K562 (cell line): ENCODE measurements at regions not wholly inside any gene's neighbourhood (a gene's known extent, or its start where the extent isn't known, plus 50 kb on each side); places are given as distances from the start of the nearest gene placed in this dataset.

Experiments used
- ATAC-seq: fragments of 200-7000 bp; cut with Tn5 transposase; 3 replicates; pipeline ENCODE4 v1.9.1; 2020; ENCODE audit warnings: moderate library complexity
- BruUV-seq: library from RNA; stranded (reverse); fragments of 400-500 nt; replicated peaks from 2 replicates; lab custom pipeline; 2021; lab: Mats Ljungman, UMichigan
- CTCF ChIA-PET: fragments of 300-600 bp; formaldehyde crosslinking; extraction: SDS; loops from one replicate; lab custom pipeline; 2021; ENCODE audit warnings: low intra/inter-chr PET ratio; lab: Yijun Ruan, JAX
- POLR2A ChIA-PET: fragments of 300-600, 350-650 bp; sonication (Branson Sonifier 250); formaldehyde crosslinking; extraction: SDS; loops from one replicate; lab custom pipeline; 2021; ENCODE audit warnings: antibody characterized with exemption, inconsistent platforms; lab: Yijun Ruan, JAX
- DNase-seq, 4 experiments: peaks; one replicate each; pipeline versions ENCODE4 v3.0.0 to v3.0.0-alpha.2; 2011 to 2018; ENCODE audit warnings: low spot score in 3 of 4, mixed read lengths in 3 of 4; ENCODE audit errors: extremely low read depth in 1 of 4
- FAIRE-seq: peaks from 2 replicates; lab custom pipeline; 2011; peaks lifted over from hg19 to GRCh38; lab: Jason Lieb, UNC
- H2AFZ ChIP-seq: 2 replicates; pipeline ENCODE4 v1.6.0; 2011; ENCODE audit warnings: low read depth, low read length, control low read depth, inconsistent platforms
- H3K27ac ChIP-seq: fragments of 200-600 bp; 3 replicates; pipeline ENCODE4 v1.8.0; 2011; ENCODE audit warnings: low read depth, mild to moderate bottlenecking, control low read depth, inconsistent platforms, low read length, moderate library complexity, mixed read lengths; ENCODE audit errors: extremely low read depth
- H3K27me3 ChIP-seq, 2 experiments: fragments of 300-600 bp in 1 of 2; 2 replicates in 1 of 2; 3 replicates in 1 of 2; pipeline versions ENCODE4 v1.6.0 to v1.8.0; 2011; ENCODE audit warnings: inconsistent platforms in 2 of 2, low read length in 2 of 2, mild to moderate bottlenecking in 1 of 2, mixed read lengths in 1 of 2, moderate library complexity in 1 of 2; ENCODE audit not compliant: control insufficient read depth in 2 of 2, insufficient read depth in 2 of 2
- H3K36me3 ChIP-seq: fragments of 300-600 bp; 3 replicates; pipeline ENCODE4 v1.8.0; 2011; ENCODE audit warnings: mild to moderate bottlenecking, low read length, inconsistent platforms; ENCODE audit not compliant: control insufficient read depth, insufficient read depth
- H3K4me1 ChIP-seq, 2 experiments: fragments of 200-600 bp in 1 of 2; replicated peaks in 1 of 2; 2 replicates in 1 of 2; 3 replicates in 1 of 2; pipeline versions ENCODE4 v1.5.1 to v1.8.0; 2011; ENCODE audit warnings: inconsistent platforms in 2 of 2, low read length in 2 of 2, mild to moderate bottlenecking in 1 of 2, mixed read lengths in 1 of 2, moderate library complexity in 1 of 2; ENCODE audit not compliant: control insufficient read depth in 2 of 2, insufficient read depth in 2 of 2
- H3K4me2 ChIP-seq: 2 replicates; pipeline ENCODE4 v1.6.1; 2011; ENCODE audit warnings: low read length, control low read depth, inconsistent platforms, mixed read lengths; ENCODE audit not compliant: insufficient read depth
- H3K4me3 ChIP-seq: fragments of 200-600 bp; sonication (generic), shearing (Covaris generic); 2 replicates; pipeline ENCODE4 v1.5.1; 2016; ENCODE audit warnings: control low read depth, inconsistent platforms
- H3K79me2 ChIP-seq: fragments of 200-600 bp; 3 replicates; pipeline ENCODE4 v1.8.0; 2011; ENCODE audit warnings: low read length, inconsistent platforms; ENCODE audit not compliant: control insufficient read depth, insufficient read depth
- H3K9ac ChIP-seq, 2 experiments: 2 replicates each; pipeline versions ENCODE4 v1.6.0 to v1.6.1; 2011; ENCODE audit warnings: low read depth in 2 of 2, low read length in 2 of 2, control low read depth in 1 of 2, inconsistent platforms in 1 of 2, mild to moderate bottlenecking in 1 of 2, mixed read lengths in 1 of 2; ENCODE audit not compliant: insufficient read depth in 1 of 2
- H3K9me1 ChIP-seq: one replicate; pipeline ENCODE4 v1.6.0; 2011; ENCODE audit warnings: inconsistent platforms, mild to moderate bottlenecking, low read length, moderate library complexity; ENCODE audit not compliant: control insufficient read depth, insufficient read depth
- H3K9me3 ChIP-seq: replicated peaks from 2 replicates; pipeline ENCODE4 v1.5.1; 2011; ENCODE audit warnings: low read depth, low read length, inconsistent platforms; ENCODE audit not compliant: control insufficient read depth, insufficient read depth
- H4K20me1 ChIP-seq: replicated peaks from 2 replicates; pipeline ENCODE4 v1.6.1; 2011; ENCODE audit warnings: low read length, inconsistent platforms, mixed read lengths; ENCODE audit not compliant: control insufficient read depth, insufficient read depth
- ARID2 ChIP-seq: fragments of 450-650 bp; IDR thresholded peaks from 2 replicates; pipeline ENCODE4 v1.6.1; 2017; ENCODE audit warnings: antibody characterized with exemption, mild to moderate bottlenecking
- HLTF ChIP-seq: fragments of 450-650 bp; IDR thresholded peaks from 2 replicates; pipeline ENCODE4 v1.6.1; 2016
- JUNB ChIP-seq: fragments of 450-650 bp; formaldehyde crosslinking; conservative IDR thresholded peaks from 2 replicates; pipeline ENCODE4 v1.4.0; 2020; ENCODE audit warnings: mild to moderate bottlenecking
- MITF ChIP-seq: IDR thresholded peaks from 2 replicates; pipeline ENCODE4 v1.6.1; 2014; ENCODE audit warnings: antibody characterized with exemption
- PHB ChIP-seq: fragments of 250-450 bp; sonication (Bioruptor Pico); IDR thresholded peaks from 2 replicates; pipeline ENCODE4 v1.5.0; 2021
- SMC3 ChIP-seq: conservative IDR thresholded peaks from 2 replicates; pipeline ENCODE4 v1.6.1; 2011; ENCODE audit warnings: low read depth, low read length, improper control_type of control experiment; ENCODE audit not compliant: insufficient read depth
- TRIM24 ChIP-seq, 2 experiments: fragments of 450-650 bp; IDR thresholded peaks; 2 replicates each; pipeline ENCODE4 v1.6.1; 2016
- ZKSCAN8 ChIP-seq: fragments of 200-800 bp; sonication (Bioruptor generic); IDR thresholded peaks from 2 replicates; pipeline ENCODE4 v1.6.1; 2016; ENCODE audit warnings: missing genetic modification characterization, missing compliant biosample characterization
- WGBS: fragments of 100-300 bp; shearing (Covaris generic); methylation state at CpG from one replicate; pipeline ENCODE4 v1.1.6; 2016; ENCODE audit warnings: low coverage, mixed read lengths; ENCODE audit not compliant: insufficient coverage; ENCODE audit errors: missing lambda C conversion rate; 5-methylcytosine and 5-hydroxymethylcytosine counted together
- in situ Hi-C: fragments of 300-500 bp; cut with MboI; formaldehyde crosslinking; loops from 4 replicates; pipeline ENCODE4 v1.15.0; 2018; ENCODE audit warnings: inconsistent platforms, mixed read lengths
- intact Hi-C: fragments of 100-400 bp; cut with micrococcal nuclease; formaldehyde crosslinking; loops from 2 replicates; pipeline ENCODE4 v1.14.2; 2022

DNA sequence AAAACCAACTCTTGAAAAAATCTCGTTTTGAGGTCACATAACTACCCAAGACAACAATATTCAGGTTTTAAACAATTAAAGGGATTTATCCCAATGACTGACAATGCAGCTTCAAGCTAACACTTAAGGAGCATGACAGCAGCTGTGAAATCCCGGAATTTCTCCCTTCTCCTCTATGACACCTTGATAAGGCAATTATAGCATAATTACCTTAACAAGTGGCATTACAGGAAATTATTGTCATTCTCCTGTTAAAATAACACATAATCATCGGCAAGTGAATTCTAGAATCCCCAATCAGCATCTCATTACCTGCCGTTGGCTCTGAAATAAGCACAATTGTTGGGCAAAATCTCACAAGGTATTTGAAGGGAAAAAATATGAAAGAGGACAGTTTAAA, 417.0 kb upstream of the PFKP start:
- DNase-seq (no peak), ATAC-seq (no peak), FAIRE-seq (no peak)
- no peak overlapping the region for H3K4me3 ChIP-seq
- no peak overlapping the region for H3K9ac ChIP-seq
- no TSS peak for BruUV-seq
- CTCF ChIA-PET = no interaction called here
- TF ChIP-seq ZKSCAN8 (CRISPR knock-in tag) = no peak
- no peak for TF ChIP-seq PHB
- no peaks in the 10 kb centered on the region for H3K4me1 ChIP-seq
- H3K4me2 ChIP-seq = no peak overlapping the region
- H3K79me2 ChIP-seq = no peaks in the 10 kb centered on the region
- H3K27me3 ChIP-seq = peaks cover 0 to 7% of the 10 kb centered on the region in 2 experiments; a peak in 1 of 5 replicates
- POLR2A ChIA-PET = no interaction called here
- no peak overlapping the region for H3K27ac ChIP-seq
- no peaks in the 10 kb centered on the region for H3K9me1 ChIP-seq
- intact Hi-C loops = no loop called here
- in situ Hi-C loops = no loop called here
- WGBS = 0% methylated on average over 4 of the region's 4 CpGs
- H4K20me1 ChIP-seq = no peaks in the 10 kb centered on the region
- H3K36me3 ChIP-seq = no peaks in the 10 kb centered on the region
- no peaks in the 10 kb centered on the region for H3K9me3 ChIP-seq
- no peak overlapping the region for H2AFZ ChIP-seq

DNA sequence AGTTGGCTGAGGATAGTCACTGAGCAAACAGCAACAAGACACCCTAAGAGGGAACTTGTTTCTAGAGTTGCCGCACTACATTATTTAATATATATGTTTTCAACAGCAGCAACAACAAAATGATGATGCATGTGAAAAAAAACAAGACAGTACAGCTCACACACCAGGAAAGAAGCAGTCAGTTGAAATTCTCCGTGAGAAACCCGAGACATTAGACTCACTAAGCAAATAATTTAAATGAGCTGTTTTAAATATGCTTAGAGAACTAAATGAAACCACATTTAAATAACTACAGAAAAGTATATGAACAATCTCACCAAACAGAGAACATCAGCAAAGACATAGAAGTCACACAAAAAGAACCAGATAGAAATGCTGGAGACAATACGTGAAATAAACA, 426.3 kb upstream of the PFKP start:
- ChIA-PET POLR2A (interaction anchor here (1.2 kb wide), 1 partner anchor 105 kb away, joined by 4 read pairs; no protein-coding TSS in a partner anchor), CTCF (no interaction called here)
- Histone ChIP-seq H3K9me1 (no peaks in the 10 kb centered on the region), H3K9me3 (no peaks in the 10 kb centered on the region), H3K27ac (no peak overlapping the region), H3K9ac (no peak overlapping the region), H3K79me2 (no peaks in the 10 kb centered on the region), H3K27me3 (no peaks in the 10 kb centered on the region), H3K4me2 (no peak overlapping the region), H3K4me1 (no peaks in the 10 kb centered on the region), H3K4me3 (no peak overlapping the region), H2AFZ (no peak overlapping the region), H4K20me1 (no peaks in the 10 kb centered on the region), H3K36me3 (no peaks in the 10 kb centered on the region)
- FAIRE-seq (no peak), DNase-seq (no peak), ATAC-seq (no peak)
- WGBS = 0% methylated on average over 4 of the region's 4 CpGs
- in situ Hi-C loops (no loop called here), intact Hi-C loops (no loop called here)
- BruUV-seq = no TSS peak
- no peak for TF ChIP-seq HLTF
- no peak for TF ChIP-seq MITF
- no peak for TF ChIP-seq ARID2
- no peak for TF ChIP-seq TRIM24 (IDR thresholded peaks at IDR 0.05)
- no peak for TF ChIP-seq PHB
- TF ChIP-seq SMC3 = no peak
- no peak for TF ChIP-seq JUNB
